LNCAP (cell line): ENCODE measurements at regions not wholly inside any gene's neighbourhood (a gene's known extent, or its start where the extent isn't known, plus 50 kb on each side); places are given as distances from the start of the nearest gene placed in this dataset.

Experiments used
- TF ChIP-seq, protein P1 (sequence below): fragments of 450-650 bp; IDR thresholded peaks from 2 replicates; pipeline ENCODE4 v1.5.1; 2017; ENCODE audit warnings: mild to moderate bottlenecking

DNA sequence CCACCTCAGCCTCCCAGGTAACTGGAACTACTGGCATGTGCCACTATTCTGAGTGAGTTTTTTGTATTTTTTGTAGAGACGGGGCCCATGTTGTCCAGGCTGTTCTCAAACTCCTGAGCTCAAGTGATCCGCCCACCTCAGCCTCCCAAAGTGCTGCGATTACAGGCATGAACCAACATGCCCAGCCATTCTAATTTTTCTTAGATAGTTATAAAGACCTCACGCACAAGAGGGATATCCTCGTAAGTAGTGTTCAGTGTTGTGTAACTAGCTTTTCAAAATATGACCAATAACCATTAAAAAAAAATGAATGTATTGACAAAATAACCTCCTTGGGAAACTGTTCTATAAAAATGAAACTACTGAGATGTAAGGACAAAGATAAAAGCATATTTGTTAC, 90.5 kb upstream of the FERD3L start:
- TF ChIP-seq, protein P1, sequence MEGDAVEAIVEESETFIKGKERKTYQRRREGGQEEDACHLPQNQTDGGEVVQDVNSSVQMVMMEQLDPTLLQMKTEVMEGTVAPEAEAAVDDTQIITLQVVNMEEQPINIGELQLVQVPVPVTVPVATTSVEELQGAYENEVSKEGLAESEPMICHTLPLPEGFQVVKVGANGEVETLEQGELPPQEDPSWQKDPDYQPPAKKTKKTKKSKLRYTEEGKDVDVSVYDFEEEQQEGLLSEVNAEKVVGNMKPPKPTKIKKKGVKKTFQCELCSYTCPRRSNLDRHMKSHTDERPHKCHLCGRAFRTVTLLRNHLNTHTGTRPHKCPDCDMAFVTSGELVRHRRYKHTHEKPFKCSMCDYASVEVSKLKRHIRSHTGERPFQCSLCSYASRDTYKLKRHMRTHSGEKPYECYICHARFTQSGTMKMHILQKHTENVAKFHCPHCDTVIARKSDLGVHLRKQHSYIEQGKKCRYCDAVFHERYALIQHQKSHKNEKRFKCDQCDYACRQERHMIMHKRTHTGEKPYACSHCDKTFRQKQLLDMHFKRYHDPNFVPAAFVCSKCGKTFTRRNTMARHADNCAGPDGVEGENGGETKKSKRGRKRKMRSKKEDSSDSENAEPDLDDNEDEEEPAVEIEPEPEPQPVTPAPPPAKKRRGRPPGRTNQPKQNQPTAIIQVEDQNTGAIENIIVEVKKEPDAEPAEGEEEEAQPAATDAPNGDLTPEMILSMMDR, result no peak

DNA sequence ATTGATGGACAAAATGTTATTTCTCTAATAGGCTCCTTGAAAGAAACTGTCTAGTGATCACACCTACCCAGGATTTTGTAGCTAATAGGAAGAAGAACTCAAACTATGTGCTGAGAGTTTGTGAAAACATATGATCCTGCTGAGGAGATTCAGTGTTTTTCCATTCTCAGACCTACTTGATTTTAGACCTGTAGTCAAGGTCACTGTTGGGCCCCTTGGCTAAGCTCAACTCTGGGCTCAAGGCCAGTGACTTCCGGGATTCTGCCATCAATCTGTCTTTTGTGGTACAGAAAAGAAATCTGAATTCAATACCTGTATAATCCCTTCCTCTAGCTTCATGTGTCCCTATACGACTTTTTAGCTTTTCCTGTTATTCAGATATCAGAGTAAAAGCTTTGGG, 79.7 kb upstream of the FERD3L start:
- TF ChIP-seq, protein P1, result no peak

DNA sequence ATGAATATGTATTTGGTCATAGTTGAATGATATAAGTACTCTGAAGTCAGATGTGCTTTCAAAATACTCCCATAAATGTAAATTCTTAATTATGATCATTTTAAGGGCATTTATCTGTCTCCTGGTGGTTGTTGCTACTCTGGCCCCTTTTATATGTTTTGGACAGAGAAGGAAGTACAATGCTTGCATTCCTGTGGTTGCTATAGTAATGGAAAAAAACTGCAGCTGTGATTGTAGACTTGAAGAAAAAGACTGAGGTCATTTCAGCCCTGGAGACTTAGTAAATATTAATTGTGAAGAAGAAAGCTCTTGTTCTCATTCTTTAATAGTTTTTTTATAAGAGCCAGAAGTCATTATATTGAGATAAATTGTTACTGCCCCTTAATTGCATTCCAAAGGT, 70.2 kb upstream of the FERD3L start:
- TF ChIP-seq, protein P1, result no peak

DNA sequence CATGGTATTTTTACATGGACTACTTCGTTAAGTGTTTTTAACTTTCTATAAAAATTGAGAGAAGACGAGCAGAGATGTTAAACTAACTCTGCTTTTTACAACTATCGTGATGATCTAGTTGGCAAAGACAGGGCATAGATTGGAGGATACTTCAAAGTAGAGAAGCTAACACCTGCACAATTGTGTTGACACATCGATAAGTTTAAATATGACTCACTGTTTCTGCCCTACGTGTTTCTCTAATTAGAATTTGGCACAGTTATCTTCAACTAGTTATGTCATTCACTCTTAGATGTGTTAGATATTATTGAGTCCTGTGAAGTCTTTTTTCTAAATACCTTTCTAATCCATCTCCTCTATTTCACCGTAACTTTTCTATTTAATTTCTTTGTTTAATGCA, 68.5 kb upstream of the FERD3L start:
- TF ChIP-seq, protein P1, result no peak

DNA sequence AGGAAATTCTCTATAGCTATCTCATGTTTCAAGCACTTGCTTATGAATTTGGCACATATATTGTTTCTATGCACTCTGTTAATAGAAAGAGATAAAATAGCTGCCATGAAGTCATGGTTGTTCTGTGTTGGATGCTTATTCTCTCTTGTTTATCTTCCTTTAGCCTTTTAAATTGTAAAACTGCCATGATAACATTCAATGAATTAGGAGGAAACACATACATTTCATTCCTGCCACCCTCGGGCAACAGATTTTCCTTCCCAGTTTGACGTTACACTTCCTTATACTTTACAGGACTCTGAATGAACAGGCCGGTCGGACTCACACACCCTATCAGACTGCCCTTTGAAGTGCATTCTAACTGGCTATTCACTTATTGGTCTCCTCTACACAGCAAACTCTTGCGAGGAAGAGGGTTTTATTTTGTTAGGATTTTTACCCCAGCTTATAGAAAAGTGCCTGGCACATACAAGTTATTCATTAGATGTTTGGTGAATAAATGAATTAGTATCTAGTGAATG, 65.7 kb upstream of the FERD3L start:
- TF ChIP-seq, protein P1, result no peak

DNA sequence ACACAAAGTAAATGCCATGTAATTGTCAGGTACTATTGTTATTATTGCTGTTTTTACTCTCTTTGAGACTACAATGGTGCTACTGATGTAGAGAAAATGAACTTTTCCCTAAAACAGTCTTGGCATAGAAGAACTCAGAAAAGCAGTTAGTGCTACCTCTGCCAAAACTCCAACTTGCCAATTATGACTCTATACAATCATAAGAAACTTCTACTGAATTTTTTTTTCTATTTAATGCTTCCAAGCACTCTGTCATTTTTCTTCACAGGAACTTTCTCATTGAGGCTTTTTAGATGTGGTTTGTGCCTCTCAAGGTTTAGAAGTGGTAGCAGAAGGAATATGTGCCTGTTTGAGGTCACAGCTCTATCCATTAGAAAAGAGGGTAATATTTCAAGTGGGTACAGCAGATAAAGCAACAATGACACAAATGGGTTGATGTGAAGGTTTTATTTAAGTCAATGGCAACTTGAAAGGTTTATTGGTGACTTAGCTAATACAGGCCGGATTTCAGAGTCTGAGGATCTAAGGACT, 64.0 kb upstream of the FERD3L start:
- TF ChIP-seq, protein P1, result no peak

DNA sequence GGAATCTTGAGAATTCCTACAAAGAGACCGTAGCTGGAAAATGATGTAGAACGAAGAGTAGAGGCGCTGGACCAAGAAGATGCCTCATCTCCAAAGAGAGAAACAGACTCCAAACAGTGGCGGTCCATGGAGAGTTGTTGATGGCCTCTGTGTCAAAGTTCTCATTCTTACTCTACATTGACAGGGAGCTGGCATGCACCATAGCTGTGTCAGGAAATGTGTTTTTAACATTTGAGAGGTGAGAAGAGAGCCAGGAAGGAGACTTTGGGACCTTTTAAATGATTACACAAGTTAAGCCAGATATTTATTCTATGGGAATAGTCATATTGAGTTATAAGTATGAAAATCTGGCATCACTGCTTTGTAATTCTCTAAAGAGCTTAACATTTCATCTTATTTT, 61.5 kb upstream of the FERD3L start:
- TF ChIP-seq, protein P1, result no peak

DNA sequence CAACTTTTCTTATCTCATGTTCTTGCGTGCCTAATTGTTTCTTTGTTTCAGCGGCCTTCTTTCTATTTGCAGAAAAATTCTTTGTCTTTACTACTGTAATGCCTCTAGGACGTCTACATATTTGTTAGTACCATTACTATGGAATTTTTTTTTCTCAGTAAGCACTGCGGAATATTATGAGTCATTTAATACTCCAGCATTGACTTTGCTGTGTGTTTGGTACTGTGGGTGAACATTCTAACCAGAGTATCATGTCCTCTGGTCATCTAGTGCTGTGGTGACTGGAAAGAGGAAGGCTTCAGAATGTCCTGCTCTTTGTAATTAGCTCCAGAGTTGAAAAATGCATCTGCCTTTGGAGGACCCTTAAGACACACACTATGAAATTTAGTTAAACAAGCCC, 58.5 kb upstream of the FERD3L start:
- TF ChIP-seq, protein P1, result no peak
